Jurkat, Clone E6-1 (cell line): ENCODE measurements at regions not wholly inside any gene's neighbourhood (a gene's known extent, or its start where the extent isn't known, plus 50 kb on each side); places are given as distances from the start of the nearest gene placed in this dataset.

ENCODE experiments used
- DNase-seq: peaks from one replicate; pipeline ENCODE4 v3.0.0-alpha.2; 2011; ENCODE audit warnings: low read depth, low spot score
- H3K4me3 ChIP-seq: 2 replicates; pipeline ENCODE4 v1.5.1; 2011; ENCODE audit warnings: mild to moderate bottlenecking, low read length, control low read depth, moderate library complexity

DNA sequence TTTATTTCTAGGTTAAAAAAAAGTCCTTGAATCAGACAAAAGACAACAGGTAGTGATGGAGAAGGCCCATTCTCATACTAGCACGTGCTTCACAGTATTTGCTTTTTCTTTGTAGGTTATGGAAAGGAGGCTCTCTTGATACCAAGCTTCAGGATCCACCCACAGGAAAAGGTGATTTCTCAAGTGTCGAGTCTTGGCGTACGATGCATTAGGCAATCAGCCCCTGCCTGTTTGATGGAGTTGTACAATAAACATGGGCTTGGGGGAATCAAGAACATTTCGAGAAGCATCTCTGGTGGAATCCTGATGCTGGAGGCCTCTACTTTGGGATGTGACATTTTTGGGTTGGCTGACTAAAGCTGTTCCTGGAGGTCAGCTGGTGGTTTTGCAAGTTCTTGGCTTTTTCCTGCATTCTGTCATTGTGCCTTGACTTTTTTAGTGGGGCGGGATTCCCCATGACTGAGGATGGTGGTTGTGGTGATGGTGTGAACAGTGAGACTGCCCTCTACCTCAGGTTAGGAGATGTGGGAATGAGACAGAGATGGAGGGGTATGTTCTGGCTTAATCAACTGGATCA is 231.5 kb upstream of the SPRED2 start:
- H3K4me3 ChIP-seq, result no peak overlapping the region
- DNase-seq, result no peak

DNA sequence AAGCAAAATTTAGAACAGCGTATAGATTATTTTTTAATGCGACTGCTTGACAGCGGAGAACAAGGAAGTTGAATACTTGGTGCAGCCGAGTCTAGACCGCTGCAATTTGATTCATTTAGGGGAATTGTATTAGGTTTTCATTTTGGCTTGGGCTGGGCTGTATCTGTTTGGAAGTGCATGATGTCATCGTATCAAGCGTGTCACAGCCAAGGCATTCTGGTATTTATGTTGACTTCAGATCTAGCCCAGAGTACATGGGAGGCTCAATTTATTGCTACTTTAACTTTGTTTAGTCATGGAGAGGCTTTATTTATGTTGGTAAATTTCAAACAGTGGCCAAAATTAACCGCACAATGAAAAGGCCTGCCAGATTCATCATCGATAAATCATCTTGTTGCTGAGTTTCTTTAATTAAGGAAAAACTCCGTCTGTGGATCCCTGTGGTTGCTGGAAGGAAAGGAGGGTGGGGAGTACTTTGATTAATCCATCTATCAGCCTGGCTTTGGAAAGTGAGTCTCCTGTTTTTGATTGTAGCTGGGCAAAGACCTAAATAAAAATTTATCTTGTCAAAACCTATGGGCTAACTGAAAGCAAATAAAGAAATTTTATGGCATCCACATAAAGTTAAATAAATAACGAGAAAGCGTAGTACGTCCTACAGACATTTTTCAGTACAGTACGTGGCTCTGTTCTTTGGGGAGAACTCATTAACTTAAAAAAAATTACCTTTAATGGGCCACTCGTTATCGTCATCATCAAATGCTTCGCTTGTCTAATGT is 230.4 kb upstream of the SPRED2 start:
- no peak overlapping the region for H3K4me3 ChIP-seq
- DNase-seq, result no peak

DNA sequence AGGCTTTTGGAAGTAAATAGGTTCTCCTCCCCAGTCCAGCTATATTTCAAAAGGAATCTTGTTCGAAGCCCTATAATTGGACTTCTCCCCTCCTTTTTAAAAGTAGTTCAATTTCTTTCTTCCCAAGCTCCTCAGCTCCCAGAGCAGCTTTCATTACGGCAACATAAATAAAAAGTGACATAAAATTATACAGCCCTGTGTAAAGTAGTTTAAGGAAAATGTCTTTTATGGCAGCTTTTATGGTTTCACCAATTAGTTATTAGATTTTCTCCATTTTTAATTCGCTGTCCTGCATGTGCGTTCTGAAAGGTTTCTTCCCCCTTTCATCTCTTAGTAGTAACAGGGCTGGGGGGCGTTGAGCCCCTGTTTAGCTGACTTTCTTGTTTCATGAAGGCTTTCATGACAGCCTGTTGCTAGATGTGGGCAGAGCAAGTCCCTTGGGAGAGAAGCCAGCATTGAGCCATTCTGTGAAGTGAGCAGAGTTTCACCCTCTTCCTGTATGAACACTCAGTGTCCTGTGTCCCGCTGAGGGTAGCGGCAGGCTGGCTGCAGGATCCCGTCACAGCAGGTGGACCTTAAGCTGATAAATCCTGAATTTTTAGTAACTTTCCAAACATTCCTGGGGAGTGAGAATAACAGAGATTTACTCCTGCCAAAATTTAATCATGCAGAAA is 229.7 kb upstream of the SPRED2 start:
- DNase-seq, result no peak
- no peak overlapping the region for H3K4me3 ChIP-seq

DNA sequence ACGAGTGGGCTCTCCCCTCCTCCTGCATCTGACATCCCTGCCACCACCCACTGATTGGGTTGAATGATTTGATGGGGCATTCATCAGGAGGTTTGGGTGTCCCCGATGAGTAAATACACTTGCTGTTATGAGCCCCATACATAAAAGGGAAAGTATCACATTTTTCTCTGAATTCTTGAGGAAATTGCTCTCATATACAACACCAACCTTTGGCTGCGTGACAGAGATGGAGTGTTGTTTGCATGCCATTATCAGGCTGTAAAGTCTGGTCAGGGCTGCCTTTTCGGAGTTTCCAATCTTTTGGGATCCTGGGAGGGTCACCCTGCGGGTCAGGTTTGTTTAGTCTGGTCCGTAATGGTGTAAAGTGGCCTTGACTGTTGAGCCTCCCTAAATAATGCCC is 227.9 kb upstream of the SPRED2 start:
- H3K4me3 ChIP-seq, result no peak overlapping the region
- DNase-seq, result no peak

DNA sequence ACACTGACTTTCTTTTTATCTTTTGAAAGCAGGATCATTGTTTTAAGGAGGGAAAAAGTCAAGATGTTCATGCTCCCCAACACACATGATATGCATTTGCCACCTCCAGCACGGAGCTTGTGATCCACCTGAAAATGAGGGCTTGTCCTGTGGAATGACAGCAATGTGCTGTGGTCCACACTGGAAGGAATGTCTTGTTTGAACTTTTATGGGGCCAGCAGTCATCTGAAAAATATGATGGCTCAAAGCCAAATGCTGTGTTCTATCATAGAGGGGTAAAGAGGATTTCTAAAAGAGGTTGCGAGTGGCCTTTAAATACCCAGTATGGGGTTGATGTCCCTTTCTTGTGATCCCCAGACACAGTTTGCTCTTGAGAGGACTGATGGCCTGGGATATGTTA is 226.5 kb upstream of the SPRED2 start:
- DNase-seq, result no peak
- H3K4me3 ChIP-seq, result no peak overlapping the region

- DNase-seq, result no peak
Observed at GRCh38 chr2:65658266-65658665, 225.9 kb upstream of the SPRED2 start.

DNA sequence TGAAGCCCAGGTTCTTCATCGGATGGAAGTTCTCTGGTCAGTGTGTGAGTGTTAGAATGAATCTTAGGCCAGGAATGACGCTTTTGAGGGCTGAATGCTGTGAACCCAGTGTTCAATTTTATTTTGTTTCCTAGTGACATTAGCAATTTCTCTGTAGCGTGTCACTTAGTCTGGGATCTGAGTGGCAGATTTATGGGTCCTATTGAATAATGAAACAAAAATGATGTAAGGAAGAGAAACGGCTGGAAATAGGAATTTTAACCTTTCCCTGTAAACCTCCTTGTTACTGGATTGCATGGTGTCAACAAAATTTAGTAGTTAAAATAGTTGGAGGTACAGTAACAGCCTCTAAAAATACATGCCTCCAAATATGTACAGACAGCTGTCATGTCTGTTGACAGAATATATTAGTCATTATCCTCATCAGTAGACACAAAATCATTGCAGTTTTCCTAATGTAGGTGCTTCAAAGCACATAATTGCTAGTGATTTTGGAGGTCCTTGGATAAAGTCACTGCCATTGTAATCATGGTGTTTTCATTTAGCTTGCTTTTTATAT is 223.8 kb upstream of the SPRED2 start:
- H3K4me3 ChIP-seq, result no peak overlapping the region
- no peak for DNase-seq

More at GRCh38 chr2:65658266-65658665, 225.9 kb upstream of the SPRED2 start:
- H3K4me3 ChIP-seq, result no peak overlapping the region

- H3K4me3 ChIP-seq, result no peak overlapping the region
- DNase-seq, result no peak
Observed at GRCh38 chr2:65655000-65655399, 222.6 kb upstream of the SPRED2 start.

GRCh38 chr2:65654496-65654895 is 222.1 kb upstream of the SPRED2 start:
- H3K4me3 ChIP-seq, result no peak overlapping the region
- DNase-seq, result no peak

DNA sequence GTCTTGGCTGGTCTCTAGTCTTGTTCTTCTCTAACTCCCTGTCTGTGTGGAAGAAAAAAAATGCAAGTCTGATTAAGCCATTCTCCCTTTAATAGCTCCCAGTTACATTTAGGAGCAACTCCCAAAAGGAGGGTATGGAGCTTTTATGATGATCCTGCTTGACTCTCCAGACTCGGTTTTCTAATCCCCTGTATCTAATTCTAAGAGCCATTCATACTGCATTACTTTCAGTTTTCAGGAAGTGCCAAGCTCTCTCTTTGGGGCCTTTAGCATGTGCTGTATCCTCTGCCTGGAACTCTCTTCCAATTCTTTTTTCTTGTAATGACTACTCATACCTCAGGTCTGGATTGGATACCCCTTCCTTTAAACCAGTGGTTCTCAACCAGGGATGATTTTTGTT is 219.7 kb upstream of the SPRED2 start:
- H3K4me3 ChIP-seq, result no peak overlapping the region
- DNase-seq, result no peak

- DNase-seq, result no peak
- H3K4me3 ChIP-seq, result no peak overlapping the region
Observed at GRCh38 chr2:65649811-65650589, 217.6 kb upstream of the SPRED2 start.

DNA sequence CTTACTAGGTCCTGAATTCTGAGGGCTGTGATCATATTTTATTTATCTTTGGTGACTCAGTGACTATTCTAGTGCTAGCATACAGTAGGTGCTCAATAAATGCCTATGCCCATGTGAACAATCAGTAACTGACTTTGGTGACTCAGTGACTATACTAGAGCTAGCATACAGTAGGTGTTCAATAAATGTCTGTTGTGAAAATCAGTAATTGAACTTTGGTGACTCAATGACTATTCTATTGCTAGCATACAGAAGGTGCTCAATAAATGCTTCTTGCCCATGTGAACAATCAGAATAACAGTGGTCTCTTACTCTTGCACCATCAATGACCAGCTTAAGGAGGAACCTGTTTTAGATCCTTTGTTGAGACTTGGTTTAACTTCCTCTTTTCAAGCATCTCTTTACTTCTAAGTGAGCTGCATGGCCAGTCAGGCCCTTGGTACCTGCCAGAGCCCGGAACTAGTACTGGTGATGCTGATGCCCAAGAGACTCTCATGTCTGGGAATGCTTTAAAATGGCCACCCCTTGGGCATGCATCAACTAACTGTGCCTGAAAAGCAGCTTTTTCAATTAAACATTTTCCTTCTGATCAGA is 214.9 kb upstream of the SPRED2 start:
- DNase-seq, result no peak
- H3K4me3 ChIP-seq, result no peak overlapping the region

DNA sequence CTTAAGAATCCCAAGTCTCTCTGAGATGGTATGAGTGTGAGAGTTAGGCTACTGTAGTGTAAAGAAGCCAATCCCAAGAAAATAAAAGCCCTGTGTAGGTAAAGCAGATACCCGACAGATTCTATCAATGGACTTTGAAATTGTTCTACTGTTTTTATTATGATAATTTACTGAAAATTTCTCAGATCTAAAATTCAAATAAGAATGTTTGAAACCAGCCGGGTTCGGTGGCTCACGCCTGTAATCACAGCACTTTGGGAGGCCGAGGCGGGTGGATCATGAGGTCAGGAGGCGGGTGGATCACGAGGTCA is 208.3 kb upstream of the SPRED2 start:
- H3K4me3 ChIP-seq, result no peak overlapping the region
- DNase-seq, result no peak

DNA sequence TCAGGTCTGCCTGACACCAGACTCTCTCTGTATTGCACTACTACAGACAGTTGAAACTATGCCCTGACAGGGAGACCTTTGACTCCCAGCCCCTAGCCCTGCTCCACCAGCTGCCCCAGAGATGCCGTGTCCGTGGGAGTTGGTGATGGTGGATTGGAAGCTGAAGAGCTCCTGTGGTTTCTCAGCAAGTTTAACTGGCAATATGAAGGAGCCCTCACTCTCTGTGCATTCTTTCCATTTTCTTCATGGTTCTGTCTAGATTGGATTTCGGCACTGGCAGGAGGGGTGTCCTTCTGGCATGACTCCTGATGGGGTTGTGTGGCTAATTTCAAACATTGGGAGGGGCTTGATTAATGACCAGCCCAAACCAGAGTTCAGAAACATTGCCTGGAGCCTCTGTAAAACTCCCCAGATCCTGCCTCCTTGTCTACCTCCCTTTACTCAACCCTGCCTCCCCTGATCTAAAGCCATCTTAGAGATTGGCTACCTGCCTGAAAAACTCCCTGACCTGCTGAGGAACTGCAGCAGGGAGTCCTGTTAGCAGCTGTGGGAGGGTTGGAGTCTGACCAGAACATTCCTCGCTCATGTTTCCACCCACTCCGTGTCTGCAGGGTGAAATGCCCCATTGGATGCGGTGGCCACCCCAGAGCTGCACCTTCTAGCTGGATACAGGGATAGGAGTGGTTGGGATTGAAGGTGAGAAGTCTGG is 206.9 kb upstream of the SPRED2 start:
- DNase-seq, result no peak
- no peak overlapping the region for H3K4me3 ChIP-seq

- no peak for DNase-seq
- no peak overlapping the region for H3K4me3 ChIP-seq
Observed at GRCh38 chr2:65638443-65638842, 206.0 kb upstream of the SPRED2 start.

DNA sequence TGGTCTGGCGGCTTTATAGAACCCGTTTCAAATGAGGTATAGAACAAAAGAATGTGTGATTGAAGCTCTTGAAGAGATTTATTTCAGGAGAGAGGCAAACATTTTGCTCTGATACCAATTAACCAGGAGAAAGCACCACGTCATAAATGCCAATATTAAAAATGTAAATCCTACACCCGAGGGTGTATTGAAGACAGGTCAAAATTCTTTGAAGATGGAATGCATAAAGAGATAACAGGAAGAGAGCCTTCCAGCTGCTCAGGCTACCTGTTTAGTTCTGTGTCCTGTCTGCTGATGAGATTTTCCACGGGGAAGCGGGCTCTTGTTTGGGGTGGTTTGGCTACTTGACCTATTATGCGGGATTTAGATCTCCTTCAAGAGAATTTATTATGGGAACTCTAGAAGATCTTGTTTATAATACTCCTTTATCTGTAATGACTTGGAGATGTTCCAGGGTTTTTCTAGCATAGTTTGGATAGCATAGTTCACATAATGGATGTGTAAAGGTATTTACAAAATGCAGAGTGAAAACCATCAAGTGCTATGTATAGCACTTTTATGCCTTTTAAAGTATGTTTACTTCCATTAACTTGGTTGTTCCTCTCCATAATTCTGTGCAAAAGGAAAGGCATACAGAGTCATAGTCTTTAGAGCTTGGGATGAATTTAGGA is 204.5 kb upstream of the SPRED2 start:
- H3K4me3 ChIP-seq, result no peak overlapping the region
- no peak for DNase-seq

DNA sequence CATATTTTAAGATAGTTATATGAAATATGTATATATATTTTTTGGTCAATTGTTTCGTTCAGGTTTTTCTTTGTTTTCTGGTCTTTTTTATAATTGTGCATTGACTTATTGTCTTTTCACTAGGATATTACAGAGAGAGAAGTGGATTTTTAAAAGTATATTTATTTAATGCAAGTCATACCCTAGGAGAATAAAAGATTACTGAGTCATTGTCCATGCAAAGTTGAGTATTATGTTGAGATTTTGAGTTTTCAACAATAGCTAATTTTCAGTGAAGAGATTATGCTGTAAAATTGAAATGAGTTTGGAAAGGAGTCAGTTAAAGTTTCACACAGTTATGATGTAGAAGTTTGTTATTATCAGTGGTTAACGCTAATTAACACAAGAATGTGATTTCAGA is 203.6 kb upstream of the SPRED2 start:
- no peak overlapping the region for H3K4me3 ChIP-seq
- DNase-seq, result no peak

DNA sequence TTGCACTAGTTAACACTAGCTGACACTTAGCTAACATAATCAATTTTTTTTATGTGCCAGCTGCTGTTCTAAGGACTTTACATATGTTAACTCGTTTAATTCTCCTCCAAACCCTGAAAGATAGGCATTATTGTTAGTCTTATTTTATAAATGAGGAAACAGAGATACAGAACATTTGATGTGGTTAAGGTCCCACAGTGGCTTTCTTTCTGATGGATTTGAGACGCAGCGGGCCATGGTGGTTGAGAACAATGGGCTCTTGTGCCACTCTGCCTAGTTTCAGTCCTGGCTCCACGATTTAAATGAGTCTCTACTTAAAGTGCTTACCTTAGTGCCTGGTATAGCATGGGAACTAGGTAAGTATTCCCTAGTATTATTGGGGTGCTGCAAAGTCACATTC is 201.9 kb upstream of the SPRED2 start:
- no peak overlapping the region for H3K4me3 ChIP-seq
- no peak for DNase-seq
